Stimulated activated CD4-positive, alpha-beta T cell treated with anti-CD3 and anti-CD28 coated beads, Interleukin-15, amount 100 ng/mL, for 24 hours (primary cell): ENCODE measurements at regions not wholly inside any gene's neighbourhood (a gene's known extent, or its start where the extent isn't known, plus 50 kb on each side); places are given as distances from the start of the nearest gene placed in this dataset.

ENCODE experiments used
- DNase-seq: peaks from one replicate; pipeline ENCODE4 v3.0.0-alpha.2; 2020

DNA sequence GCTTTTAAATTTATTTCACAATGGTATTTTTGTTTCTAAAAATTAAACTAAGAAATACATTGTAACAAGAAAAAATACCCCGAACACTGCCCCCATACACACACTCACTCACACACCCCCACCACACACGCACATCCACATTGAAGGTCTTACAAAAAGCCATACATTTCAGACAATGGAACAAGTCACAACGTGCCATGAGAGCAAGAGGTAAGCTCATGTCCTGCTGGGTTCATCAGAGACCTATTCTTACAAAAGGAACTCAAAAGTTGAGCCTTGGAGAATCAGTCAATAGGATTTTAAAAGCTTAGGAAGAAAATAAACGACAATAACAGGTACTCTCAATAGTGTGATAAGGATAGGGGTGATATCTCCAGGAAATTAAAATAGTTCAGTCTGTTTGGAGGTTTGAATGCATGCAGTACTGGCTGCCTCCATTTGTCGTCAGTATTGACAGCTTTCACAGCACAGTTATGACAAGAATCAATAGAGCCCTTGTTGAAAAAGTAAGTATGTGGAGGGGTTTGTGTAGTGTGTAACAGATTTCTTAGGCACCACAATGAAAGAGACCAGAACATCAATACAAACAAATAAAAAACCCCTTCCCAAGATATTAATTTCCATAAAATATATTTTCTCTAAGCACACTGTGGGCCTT lies 1826.2 kb upstream of the CDH6 start:
- DNase-seq: no peak

GRCh38 chr5:29351170-29351569 lies 1842.3 kb upstream of the CDH6 start:
- DNase-seq: no peak

DNA sequence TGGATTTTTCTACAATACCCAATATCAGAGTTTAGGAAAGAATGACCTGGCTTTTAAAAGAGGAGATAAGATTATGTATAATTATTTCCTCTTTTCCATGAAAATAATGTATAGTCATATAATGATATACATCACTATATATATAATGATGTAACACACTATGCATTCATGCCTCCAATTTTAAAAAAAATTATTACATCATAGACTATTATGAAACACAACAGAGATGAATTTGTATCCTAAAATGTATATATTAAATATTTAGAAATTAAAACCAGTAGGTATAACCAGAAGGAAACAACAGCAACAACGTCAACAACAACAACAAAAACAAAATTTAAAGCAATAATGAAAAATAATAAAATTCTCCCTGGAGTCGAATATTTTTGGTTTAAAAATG lies 1856.5 kb upstream of the CDH6 start:
- no peak for DNase-seq

DNA sequence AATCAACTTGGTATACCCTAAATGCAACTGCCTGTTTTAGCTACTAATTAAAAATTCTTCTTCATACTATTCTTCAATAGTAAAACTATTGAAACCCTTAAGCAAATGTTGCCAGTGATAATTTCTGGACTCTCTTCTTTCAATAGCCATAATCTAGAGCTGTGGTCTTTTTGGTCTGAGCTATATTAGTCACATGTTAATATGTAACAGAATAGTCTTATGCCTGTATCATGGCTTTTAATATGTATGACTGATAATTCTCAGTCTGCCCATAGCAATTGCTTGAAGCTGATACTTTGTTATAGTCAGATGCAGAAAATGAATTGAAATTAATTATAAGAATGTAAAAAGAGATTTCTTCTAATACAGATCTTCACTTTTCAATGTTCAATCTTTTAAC lies 1871.9 kb upstream of the CDH6 start:
- DNase-seq: no peak

DNA sequence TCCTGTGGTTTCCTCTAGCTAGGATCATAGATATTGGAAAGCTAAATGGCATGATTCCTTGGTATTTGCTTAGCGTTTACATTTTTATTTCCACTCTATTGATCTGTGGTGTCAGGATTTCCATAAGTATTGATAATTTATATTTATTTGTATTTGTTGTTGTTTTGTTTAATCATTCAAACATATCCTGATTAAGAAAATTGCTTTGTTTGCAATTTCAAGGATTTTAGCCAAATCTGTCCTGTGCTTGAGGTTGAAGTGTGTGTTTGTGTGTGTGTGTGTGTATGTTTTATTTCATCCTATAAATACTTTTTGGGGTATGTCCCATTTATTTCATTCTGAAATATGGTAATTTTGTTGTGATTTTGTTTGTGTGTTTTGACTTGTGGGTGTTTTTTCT lies 1884.1 kb upstream of the CDH6 start:
- DNase-seq: no peak

- no peak for DNase-seq
These were observed 1886.0 kb upstream of the CDH6 start for GRCh38 chr5:29307478-29307877.

- no peak for DNase-seq
These were observed 1888.9 kb upstream of the CDH6 start for GRCh38 chr5:29304545-29304944.

- DNase-seq: no peak
These were observed 1896.9 kb upstream of the CDH6 start for GRCh38 chr5:29296548-29296947.

DNA sequence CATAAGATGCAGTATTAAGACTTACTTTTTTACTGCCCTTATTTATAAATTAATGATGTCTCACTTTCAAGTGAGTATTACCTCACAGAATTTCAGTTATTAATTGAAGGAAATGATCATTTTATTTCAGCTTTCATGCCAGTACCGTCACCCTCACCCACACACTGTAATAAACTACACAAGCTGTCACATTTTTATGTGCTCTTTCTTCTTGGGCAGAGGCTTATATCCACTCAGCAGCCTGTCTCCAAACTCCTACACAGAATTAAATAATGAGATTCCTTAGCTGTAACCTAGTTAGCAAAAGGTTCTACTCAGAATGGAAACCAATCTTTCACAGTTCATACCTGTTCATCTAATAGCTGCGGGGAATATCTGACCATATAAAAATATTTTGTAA lies 1915.8 kb upstream of the CDH6 start:
- DNase-seq: no peak

DNA sequence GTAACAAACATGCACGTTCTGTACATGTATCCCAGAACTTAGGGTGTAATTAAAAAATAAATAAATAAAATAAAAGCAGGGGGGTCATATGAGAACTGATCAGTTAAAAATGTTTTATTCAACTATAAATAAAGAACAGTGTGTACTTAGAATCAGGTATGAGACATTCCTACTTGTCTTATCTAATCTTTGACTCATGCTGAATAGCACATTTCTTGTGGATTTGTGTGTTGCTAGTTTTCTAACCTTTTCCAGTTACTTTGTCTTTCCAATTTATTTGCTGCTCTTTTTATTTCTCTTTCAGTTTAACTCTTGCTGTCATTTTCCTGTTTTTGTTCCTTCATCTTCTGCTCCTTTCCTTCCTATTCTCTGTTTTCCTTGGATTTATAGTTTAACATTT lies 1917.1 kb upstream of the CDH6 start:
- DNase-seq: no peak

GRCh38 chr5:29263915-29264351 lies 1929.6 kb upstream of the CDH6 start:
- DNase-seq: no peak

GRCh38 chr5:29262339-29263123 lies 1931.0 kb upstream of the CDH6 start:
- no peak for DNase-seq

DNA sequence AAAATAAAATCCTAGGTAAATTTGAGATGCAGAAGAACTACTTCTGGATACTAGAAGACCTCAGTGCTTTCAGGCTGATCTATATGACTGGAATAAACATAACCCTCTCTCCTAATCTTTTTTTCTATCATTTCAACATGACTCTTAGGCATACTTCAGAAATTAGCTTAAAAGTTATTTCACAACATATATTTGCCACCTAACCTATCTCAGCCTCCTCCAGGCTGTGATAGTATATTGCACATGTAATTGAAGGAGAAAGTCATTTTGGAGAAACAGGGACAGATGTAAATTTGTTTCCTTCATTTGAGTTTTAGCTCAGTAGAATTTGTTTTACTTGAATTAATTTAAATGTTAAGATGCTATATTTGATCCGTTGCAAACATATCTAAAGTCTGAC lies 1932.3 kb upstream of the CDH6 start:
- no peak for DNase-seq

GRCh38 chr5:29252390-29252789 lies 1941.1 kb upstream of the CDH6 start:
- no peak for DNase-seq

DNA sequence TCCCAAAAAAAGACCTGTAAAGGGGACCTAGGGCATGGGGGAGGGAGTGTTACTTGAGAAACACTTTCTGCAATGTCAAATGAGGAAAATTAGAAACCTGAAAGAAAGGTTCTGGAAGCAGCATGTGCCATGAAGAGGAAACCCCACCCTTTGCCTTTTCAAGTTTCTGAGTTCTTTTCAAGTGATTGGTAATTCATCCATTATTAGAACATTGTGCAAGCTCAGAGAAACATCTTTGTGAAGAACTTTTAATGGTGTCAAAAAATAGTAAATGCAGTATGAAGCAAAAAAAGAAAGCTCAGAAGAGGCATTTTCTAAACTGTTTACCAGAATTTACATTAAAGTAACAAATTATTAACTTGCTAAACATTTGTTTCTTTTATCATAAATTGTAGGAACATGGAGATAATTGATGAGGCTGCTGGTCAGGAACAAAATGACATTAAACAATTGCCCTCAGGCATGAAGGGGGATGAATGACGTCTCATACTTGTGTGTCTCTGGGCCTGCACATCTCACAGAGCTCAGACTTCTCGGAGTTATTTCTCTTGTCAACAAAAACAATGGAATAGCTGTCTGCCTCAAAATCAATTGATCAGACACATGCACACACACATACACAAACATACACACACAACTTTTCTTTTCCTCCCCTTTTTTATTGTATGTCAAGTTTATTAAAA lies 1946.0 kb upstream of the CDH6 start:
- no peak for DNase-seq

DNA sequence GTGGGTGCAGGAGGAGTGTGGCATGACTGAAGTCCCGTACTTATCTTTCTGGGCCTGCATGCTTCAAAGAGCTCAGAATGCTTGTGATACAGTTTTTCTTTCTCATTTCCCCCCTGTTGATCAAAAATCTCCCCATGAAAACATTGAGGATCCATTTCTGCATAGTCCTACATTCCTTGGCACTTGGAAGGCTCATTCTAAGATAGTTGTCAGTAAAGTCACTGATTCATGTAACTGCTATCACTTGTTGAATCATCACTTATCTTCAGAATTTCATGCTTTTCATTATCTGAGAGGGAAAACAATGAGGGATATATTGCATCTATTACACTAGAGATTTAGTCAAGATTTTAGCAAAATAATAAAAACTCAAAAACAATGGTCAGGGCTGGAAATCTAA lies 1953.1 kb upstream of the CDH6 start:
- DNase-seq: no peak

- DNase-seq: no peak
These were observed 1953.9 kb upstream of the CDH6 start for GRCh38 chr5:29239606-29240005.

DNA sequence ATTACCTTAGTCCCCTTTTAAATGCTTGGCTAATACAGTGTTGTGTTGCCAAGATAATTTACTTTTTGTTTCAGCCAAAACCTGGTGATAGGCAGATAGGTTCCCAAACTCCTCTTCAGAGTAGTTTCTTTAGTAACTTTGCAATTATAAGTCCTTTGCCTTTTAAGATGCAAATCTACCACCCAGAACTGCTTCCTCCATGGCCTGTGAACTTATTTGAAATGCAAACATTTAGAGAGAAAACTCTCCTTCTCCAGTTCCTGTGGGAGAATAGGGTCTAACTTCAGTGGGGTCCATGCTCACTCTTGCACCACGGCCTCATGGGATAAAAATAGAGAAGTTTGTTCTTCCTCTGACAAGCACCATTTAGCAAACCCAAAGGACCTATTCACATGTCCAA lies 1955.4 kb upstream of the CDH6 start:
- DNase-seq: no peak

DNA sequence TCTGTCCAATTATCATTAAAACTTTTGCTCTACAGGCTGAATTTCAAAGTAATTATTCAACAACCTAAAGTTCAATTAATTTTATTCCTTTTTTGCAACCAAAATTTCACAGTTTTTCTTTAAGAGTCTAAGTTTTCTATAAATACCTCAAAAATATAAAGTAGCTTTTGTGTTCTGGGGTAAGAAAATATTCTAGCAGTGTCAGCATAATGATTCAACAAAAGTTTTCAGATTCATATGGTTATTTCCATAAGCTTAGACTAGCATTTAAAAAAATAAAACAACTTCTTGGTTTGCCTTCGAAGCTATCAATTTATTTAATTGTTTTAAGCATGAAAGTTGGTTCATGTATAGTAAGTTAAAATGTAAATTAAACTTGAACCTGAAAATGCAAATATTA lies 1962.3 kb upstream of the CDH6 start:
- no peak for DNase-seq

DNA sequence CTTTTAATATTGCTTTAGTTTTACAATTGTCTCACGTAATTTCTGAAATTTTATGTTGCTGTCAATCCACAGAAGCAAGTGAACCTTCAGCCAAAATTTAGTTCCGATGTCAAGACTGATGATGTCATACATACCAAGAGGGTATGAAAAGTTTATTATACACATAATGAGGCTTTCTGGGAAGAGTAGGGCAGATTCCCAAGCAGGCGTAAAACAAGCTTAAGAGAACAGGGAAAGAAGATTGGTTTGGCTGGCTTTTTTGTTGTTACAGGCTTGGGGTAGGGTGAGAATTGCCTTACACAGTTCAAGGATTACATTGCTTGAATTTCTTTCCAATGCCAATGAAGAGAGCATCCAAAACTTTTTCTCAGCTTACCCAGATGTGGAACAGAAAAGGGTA lies 1962.9 kb upstream of the CDH6 start:
- no peak for DNase-seq

DNA sequence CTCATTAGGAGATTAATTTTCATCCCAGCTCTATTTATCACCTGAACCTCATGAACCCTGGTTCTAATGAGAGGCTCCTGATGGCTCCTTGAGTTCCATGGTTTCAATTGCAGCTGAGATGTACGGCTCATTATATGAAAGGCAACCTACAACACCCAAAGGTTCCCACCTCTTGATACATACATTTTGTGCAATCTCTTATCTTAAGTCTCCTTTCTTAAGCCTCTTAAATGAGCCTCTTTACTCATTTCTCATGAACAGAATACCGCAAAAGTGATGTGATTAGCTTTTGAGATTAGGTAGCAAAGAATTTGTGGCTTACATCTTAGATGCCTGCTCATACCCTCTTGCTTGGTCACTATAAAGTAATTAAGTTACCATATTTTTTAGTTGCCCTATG lies 1964.0 kb upstream of the CDH6 start:
- DNase-seq: no peak

DNA sequence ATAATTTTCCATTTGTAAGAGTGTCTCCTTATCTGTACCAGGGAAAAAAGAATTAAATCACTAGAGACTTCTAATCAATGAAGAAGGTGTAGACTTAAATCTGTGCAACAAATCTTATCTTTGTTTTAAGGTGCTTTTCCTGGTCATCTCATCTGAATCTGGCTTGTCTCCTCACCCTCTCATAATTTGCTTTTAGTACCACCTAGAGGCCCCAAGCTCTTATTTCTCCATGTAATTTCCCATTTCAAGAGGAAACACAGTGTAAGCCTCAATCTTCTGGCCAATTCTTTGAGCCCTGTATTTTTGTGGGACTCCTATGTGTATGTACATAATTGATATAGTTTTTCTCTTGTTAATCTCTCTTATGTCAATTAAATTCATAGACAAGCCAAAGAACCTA lies 1975.3 kb upstream of the CDH6 start:
- no peak for DNase-seq

DNA sequence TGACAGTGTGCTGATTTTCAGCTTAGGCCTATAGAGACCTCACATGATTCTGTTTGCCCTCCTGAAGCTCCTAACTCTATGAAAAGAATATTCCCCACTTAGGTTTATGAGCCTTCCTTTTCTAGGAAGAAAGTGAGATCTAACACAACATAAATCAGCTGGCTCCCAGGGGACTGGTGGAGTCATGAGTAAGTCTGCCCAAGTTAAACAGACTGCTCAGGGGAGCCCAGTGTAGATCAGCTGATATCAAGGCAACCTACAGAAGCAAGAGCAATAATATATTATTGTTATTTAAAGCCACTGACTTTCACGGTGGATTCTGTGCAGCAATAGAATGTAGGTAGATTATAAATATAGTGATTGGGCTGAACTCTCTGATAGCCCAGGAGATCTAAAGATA lies 1978.6 kb upstream of the CDH6 start:
- DNase-seq: no peak

GRCh38 chr5:29213475-29213874 lies 1980.0 kb upstream of the CDH6 start:
- no peak for DNase-seq
